Type B pancreatic cell (in vitro differentiated cells): ENCODE measurements at regions not wholly inside any gene's neighbourhood (a gene's known extent, or its start where the extent isn't known, plus 50 kb on each side); places are given as distances from the start of the nearest gene placed in this dataset.

Experiments used
- DNase-seq: peaks from one replicate; pipeline ENCODE4 v3.0.0; 2021; ENCODE audit warnings: mixed read lengths; ENCODE audit not compliant: unreplicated experiment; ENCODE audit errors: extremely low spot score
- H3K27ac Mint-ChIP-seq: 2 replicates; pipeline ENCODE4 v1.8.0; 2021; ENCODE audit warnings: mild to moderate bottlenecking, mixed read lengths
- H3K27me3 Mint-ChIP-seq: 2 replicates; pipeline ENCODE4 v1.8.0; 2021; ENCODE audit warnings: mixed read lengths
- H3K36me3 Mint-ChIP-seq: 2 replicates; pipeline ENCODE4 v1.8.0; 2021; ENCODE audit warnings: mixed read lengths
- H3K4me1 Mint-ChIP-seq: one replicate; pipeline ENCODE4 v1.8.0; 2021; ENCODE audit warnings: mixed read lengths; ENCODE audit not compliant: unreplicated experiment
- H3K4me3 Mint-ChIP-seq: 2 replicates; pipeline ENCODE4 v1.8.0; 2021; ENCODE audit warnings: mild to moderate bottlenecking, mixed read lengths
- H3K9me3 Mint-ChIP-seq: 2 replicates; pipeline ENCODE4 v1.8.0; 2021; ENCODE audit warnings: mixed read lengths
- CTCF ChIP-seq: fragments of 200-600 bp; sonication (generic); conservative IDR thresholded peaks from 2 replicates; pipeline ENCODE4 v1.5.0; 2021; ENCODE audit warnings: antibody characterized with exemption, mild to moderate bottlenecking

DNA sequence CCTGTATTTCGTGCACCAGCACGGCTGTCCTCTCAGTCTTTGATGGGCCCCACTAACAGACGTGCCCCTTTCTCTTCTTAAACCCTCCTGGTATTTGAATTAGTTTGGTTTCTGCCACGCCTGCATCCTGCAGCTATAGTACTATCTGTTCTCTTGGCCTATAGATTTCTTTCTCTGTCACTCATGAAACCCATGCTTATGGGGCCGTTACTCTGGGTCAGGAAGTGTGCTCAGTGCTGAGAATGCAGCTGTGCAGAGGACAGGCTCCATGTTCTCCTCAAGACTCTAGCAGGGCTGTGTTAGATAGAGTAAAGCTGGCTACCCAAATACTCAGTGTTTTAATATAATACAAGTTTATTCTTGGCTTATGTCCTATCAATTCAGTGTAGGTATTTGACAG, 180.0 kb downstream of the INSIG2 start:
- no peaks in the 10 kb centered on the region for H3K9me3 Mint-ChIP-seq
- no peaks in the 10 kb centered on the region for H3K36me3 Mint-ChIP-seq
- no peak overlapping the region for H3K27ac Mint-ChIP-seq
- no peak for DNase-seq
- peaks cover 37% of the 10 kb centered on the region for H3K27me3 Mint-ChIP-seq
- no peak overlapping the region for H3K4me3 Mint-ChIP-seq
- peaks cover 4% of the 10 kb centered on the region for H3K4me1 Mint-ChIP-seq
- no peak for TF ChIP-seq CTCF

DNA sequence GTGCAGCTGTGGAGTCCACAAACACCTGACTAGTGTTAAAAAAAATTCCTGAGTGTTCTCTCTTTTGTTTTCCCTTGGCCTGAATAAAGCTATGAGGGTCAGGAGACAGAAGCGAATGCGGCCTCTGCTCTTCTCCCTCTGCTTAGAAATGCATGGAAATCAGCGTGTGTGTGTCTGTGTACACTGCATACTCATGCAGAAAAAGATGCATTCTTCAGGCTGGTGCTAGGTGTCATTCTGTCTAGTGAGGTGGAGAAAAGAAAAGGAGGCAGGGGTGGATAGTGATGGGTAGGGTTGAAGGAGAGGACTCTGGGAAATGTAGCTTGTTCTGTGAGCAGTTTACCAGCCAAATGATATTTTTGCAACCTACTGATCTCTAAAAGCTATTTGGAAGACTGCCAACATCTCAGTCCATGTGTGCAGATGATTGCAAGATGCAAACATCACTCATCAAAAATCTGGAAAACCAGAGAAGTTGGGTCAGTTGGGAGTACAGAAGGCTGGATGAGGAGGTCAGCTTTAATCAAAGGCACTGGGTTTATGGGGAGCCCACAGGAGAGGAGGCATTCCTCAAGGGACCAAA, 177.7 kb downstream of the INSIG2 start:
- Mint-ChIP-seq H3K4me1 (peaks cover 4% of the 10 kb centered on the region), H3K36me3 (no peaks in the 10 kb centered on the region), H3K4me3 (no peak overlapping the region), H3K27ac (no peak overlapping the region), H3K27me3 (peaks cover 29% of the 10 kb centered on the region), H3K9me3 (no peaks in the 10 kb centered on the region)
- no peak for DNase-seq
- TF ChIP-seq CTCF, result no peak

GRCh38 chr2:118264232-118264990, 176.1 kb downstream of the INSIG2 start:
- no peak for DNase-seq
- Mint-ChIP-seq H3K4me1 (peaks cover 4% of the 10 kb centered on the region), H3K36me3 (no peaks in the 10 kb centered on the region), H3K9me3 (no peaks in the 10 kb centered on the region), H3K27ac (no peak overlapping the region), H3K27me3 (peaks cover 23% of the 10 kb centered on the region), H3K4me3 (no peak overlapping the region)
- no peak for TF ChIP-seq CTCF

DNA sequence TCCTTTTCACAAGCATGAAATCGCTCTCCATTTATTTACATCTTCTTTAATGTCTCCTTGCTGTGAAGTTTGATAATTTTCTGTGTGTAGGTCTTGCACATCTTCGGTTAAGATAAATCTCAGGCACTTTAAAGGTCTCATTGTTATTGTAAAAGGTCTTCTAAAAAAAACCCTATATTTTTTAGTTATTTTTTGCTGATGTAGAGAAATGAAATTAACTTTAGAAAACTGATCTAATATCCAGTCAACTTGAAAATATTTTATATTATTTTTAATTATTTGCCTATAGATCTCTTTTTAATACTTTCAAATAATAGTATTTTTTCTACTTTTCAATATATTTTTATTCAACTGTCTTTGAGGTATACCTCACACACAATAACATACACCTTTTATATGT, 169.4 kb downstream of the INSIG2 start:
- TF ChIP-seq CTCF, result no peak
- Mint-ChIP-seq H3K27ac (no peak overlapping the region), H3K9me3 (no peaks in the 10 kb centered on the region), H3K4me3 (no peak overlapping the region), H3K27me3 (peaks cover 14% of the 10 kb centered on the region), H3K36me3 (no peaks in the 10 kb centered on the region), H3K4me1 (no peaks in the 10 kb centered on the region)
- no peak for DNase-seq

- H3K36me3 Mint-ChIP-seq, result no peaks in the 10 kb centered on the region
- H3K27ac Mint-ChIP-seq, result no peak overlapping the region
- TF ChIP-seq CTCF, result no peak
- no peak for DNase-seq
- H3K27me3 Mint-ChIP-seq, result peaks cover 18% of the 10 kb centered on the region
- H3K4me3 Mint-ChIP-seq, result no peak overlapping the region
- no peaks in the 10 kb centered on the region for H3K4me1 Mint-ChIP-seq
- no peaks in the 10 kb centered on the region for H3K9me3 Mint-ChIP-seq
Observed at GRCh38 chr2:118255771-118256372, 167.6 kb downstream of the INSIG2 start.
